HG03521 (cell line): ENCODE measurements at regions not wholly inside any gene's neighbourhood (a gene's known extent, or its start where the extent isn't known, plus 50 kb on each side); places are given as distances from the start of the nearest gene placed in this dataset.

Source experiments
- ATAC-seq: cut with Tn5 transposase; IDR thresholded peaks from one replicate; pipeline ENCODE4 v1.9.1; 2021; ENCODE audit warnings: mild to moderate bottlenecking, moderate library complexity; ENCODE audit not compliant: unreplicated experiment

- ATAC-seq: no peak
Measured at GRCh38 chr20:40104959-40105358, 584.1 kb downstream of the MAFB start.

- ATAC-seq: no peak
Measured at GRCh38 chr20:40103420-40103819, 585.6 kb downstream of the MAFB start.

- ATAC-seq: no peak
Measured at GRCh38 chr20:40101560-40101959, 587.5 kb downstream of the MAFB start.

DNA sequence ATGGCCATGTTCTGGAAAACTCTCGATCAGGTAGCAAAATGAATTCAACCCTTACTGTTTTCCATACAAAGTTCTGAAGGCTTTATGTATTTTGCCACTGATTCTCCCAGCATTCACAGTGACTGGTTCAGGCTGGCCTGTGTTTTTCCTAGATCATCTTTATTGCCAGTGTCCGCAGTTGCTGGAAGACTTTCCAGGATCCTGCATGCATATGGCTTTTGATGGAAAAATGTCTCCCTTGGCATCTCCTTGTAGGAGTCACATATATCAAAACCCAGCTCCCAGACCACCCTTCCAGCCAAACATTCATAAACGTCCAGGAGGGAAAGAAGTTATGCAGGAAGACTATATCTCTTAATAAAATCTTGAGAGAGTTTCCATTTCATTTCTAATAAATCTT is 588.8 kb downstream of the MAFB start:
- no peak for ATAC-seq

DNA sequence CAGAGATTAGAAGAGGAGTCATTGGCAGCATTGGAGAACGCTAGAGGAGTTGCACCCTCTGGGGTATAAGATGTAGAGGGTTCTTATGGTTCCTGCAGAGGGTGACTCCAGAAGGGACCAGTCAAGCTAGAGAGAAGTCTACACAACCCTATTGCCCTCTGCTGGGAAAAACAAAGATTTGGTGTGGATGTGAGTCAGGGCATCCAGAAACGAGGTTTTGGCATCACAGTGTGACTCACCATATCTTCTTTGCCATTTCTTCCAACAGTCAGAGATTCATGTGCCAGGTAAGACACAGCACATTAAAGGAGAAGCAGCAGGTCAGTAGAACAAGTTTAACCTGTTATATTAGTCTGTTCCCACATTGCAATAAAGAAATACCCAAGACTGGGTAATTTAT is 598.8 kb downstream of the MAFB start:
- no peak for ATAC-seq

DNA sequence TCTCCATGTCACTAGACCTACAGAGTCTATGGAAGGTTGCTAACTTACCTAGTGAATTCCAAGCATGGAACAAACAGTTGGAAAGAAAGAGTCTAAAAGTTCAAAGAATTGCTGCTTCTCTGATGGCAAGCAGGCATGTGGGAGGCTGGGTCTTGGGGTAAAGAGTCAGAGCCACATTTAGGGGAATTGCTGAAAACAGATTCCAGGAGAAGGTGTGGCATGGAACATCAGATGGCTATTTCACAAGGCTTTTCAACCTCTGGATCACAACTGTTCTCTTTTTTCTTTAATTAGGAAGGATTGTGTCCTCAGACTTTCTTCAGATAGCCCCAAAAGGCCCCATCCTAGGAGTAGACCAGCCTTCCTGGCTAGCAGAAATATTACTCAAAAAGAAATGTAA is 601.5 kb downstream of the MAFB start:
- ATAC-seq: no peak

- ATAC-seq: no peak
Measured at GRCh38 chr20:40085513-40085912, 603.5 kb downstream of the MAFB start.

DNA sequence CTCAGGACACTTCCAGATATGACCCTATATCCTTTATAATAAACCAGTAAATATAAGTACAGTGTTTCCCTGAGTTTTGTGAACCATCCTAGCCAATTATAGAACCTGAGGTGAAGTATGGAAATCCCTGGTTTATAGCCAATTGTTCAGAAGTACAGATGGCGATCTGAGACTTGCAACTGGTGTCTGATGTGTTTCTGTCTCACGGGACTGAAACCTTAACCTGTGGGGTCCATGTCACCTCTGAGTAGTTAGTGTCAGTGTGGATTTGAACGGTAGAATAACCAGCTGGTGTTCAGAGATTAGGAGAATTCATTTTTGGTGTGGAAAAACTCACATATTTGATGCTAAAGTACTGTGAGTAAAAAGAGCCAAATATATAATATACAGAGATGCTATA is 606.6 kb downstream of the MAFB start:
- ATAC-seq: no peak

GRCh38 chr20:40081653-40082052 is 607.4 kb downstream of the MAFB start:
- ATAC-seq: no peak

DNA sequence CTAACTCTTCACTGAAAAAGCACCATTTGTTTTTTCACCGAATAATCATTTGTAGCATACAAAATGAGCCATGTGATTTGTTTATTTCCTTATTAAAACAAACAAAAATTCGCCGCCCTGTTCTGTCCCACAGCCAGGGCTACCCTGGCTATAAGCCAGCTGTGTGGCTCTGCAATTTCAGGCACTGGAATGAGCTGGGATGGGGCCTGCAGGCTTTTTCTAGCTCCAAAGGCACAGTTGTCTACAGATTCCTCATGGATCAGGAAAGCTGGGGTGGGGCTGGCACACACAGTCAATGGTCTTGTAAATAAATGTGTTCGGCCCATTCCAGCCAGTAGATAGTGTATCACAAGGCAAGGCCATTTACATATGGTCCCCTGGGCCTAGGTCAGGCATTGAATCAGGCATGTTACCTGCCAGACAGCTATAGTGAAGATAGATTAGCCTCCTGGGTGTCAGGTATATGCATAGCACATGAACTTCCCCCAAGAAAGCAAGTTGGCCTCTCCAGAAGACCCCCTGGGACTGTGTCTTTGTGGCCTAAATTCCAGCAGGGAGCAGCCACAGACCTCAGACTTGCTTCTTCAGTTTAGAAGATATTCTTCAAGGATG is 608.9 kb downstream of the MAFB start:
- no peak for ATAC-seq

- no peak for ATAC-seq
Measured at GRCh38 chr20:40073535-40074111, 615.4 kb downstream of the MAFB start.

DNA sequence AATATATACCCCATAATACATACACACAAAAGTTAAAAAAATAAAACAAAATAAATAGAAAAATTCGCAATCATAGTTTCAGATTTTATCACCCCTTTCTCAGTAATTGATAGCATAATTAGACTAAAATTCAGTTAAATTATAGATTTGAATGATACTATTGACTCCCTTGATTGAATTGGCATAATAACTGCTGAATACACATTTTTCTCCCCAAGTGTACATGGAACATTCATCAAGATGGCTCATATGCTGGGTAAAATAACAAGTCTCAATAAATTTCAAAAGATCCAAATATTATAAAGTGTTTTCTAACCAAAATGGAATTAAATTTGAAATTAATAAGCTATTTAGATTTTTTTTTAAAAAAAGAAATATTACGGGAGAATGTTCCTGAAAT is 616.1 kb downstream of the MAFB start:
- ATAC-seq: no peak

- no peak for ATAC-seq
Measured at GRCh38 chr20:40056171-40056570, 632.9 kb downstream of the MAFB start.

DNA sequence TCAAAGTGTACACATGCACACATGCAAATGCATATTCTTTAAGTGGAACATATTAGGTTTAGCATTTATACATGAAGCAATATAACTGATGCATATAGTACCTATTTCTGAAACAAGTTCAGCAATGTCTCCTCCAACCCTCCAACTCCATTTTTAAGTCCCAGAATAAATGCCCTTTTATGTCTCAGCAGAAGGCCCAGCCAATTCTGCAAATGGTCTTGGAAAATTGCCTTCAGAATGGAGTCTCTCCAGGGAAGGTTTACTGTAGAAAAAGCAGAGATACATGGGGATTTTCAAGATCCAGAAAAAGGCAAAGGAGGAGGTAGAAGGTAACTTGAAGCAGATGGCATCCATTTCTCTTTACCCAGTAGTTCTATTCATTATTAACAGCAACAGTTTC is 633.3 kb downstream of the MAFB start:
- no peak for ATAC-seq

DNA sequence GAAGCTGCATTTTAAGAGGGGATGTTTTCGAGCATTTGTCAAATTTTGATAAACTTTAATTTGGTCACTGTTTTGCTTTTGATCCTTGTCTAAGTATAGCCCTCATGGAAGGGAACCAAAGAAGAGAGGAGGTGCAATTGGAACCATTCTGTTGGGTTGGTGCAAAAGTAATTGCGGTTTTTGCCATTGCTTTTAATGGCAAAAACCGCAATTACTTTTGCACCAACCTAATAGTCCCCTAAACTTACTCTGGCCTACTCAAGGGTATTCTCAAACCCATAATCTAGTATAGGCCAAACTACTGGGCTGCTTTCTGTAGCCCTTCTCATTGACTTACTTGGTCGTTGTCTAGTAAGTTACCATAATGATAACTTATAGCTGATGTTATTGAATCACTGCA is 634.7 kb downstream of the MAFB start:
- no peak for ATAC-seq

DNA sequence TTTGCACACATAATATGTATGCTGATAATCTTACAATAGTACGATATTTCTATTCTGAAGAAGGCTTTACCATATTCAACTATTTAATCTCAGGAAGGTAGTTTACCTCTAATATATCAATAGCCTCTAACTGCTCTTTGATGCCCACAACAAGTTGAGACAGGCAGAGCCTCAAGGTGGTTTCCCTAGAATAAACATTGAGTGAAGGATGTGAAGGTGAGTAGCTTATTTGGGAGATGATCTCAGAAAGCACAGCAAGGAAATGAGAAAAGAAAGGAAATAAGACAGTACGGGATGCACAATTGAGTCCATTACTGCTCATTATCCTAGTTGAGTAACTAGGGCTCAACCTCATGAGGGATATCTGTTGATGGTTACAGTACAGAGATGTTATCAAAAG is 638.4 kb downstream of the MAFB start:
- ATAC-seq: no peak

DNA sequence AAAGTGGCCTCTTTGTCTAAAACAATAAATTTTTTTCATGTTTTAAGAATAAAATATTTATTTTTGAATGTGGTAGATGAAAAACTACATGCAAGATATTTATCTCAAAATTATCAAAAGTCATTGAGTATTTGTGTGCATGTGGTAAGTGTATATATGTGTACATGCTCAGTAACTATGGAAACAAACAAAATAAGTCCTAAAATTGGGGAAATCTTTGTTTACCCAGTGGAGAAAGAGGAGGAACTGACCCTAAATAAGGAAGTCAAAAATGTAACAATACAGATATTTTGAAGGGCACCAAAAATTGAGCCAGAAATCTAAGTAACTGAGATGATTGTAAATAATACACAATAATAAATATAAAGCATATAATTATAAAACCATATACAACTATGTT is 639.2 kb downstream of the MAFB start:
- no peak for ATAC-seq

DNA sequence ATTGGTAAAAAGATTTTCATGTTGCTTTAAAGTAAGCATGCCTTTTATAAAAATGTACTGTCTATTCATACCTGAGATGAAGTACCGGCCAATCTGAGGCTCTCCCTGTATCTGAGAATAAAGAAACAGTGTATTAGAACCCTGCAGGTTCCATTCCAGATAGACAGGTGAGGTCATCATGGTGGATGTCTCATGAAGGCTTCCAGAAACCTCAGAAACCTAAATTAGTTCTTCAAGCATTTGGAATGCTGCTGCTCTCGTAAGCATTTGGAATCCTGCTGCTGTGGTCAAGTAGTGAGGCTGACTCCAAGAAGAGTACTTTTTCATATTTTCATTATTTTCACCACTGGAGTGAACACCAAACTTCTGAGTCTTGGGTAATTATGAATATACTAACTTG is 642.3 kb downstream of the MAFB start:
- ATAC-seq: no peak

GRCh38 chr20:40037511-40037910 is 651.5 kb downstream of the MAFB start:
- ATAC-seq: no peak

GRCh38 chr20:40029589-40029988 is 659.4 kb downstream of the MAFB start:
- ATAC-seq: no peak

- ATAC-seq: no peak
Measured at GRCh38 chr20:40019510-40019909, 669.5 kb downstream of the MAFB start.

DNA sequence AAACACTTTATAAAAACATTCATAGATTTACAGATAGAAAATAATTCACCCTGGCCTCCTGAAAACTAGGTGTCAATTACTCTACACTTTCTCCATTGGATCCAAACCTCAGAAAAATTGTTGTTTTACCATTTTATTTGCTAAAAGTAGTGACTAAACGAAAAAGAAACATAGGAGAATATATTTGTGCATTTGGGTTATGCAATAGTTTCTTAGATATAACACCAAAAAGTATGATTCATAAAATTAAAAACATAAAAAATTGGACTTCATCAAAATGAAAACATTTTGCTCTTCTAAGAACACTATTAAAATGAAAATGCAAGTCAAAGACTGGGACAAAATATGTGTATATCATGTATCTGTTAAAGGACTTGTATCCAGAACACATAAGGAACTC is 671.3 kb downstream of the MAFB start:
- no peak for ATAC-seq

- no peak for ATAC-seq
Measured at GRCh38 chr20:40016890-40017289, 672.1 kb downstream of the MAFB start.
